Endodermal cell (in vitro differentiated cells): ENCODE measurements at regions not wholly inside any gene's neighbourhood (a gene's known extent, or its start where the extent isn't known, plus 50 kb on each side); places are given as distances from the start of the nearest gene placed in this dataset.

ENCODE experiments used
- DNase-seq: peaks from one replicate; pipeline ENCODE4 v3.0.0-alpha.2; 2017
- H3K27ac ChIP-seq: 2 replicates; pipeline ENCODE4 v1.5.1; 2013; ENCODE audit warnings: mild to moderate bottlenecking, low read depth, low read length, moderate library complexity
- H3K27me3 ChIP-seq: 2 replicates; pipeline ENCODE4 v1.6.1; 2013; ENCODE audit warnings: mild to moderate bottlenecking, low read length, moderate library complexity; ENCODE audit not compliant: insufficient read depth, control insufficient read depth, poor library complexity, severe bottlenecking
- H3K36me3 ChIP-seq: 2 replicates; pipeline ENCODE4 v1.7.0; 2013; ENCODE audit warnings: mild to moderate bottlenecking, low read length, moderate library complexity; ENCODE audit not compliant: control insufficient read depth, insufficient read depth
- H3K4me1 ChIP-seq: one replicate; pipeline ENCODE4 v1.7.0; 2013; ENCODE audit warnings: low read length; ENCODE audit not compliant: control insufficient read depth, insufficient read depth
- H3K4me3 ChIP-seq: 2 replicates; pipeline ENCODE4 v1.5.1; 2013; ENCODE audit warnings: mild to moderate bottlenecking, low read length, moderate library complexity
- H3K9ac ChIP-seq: 2 replicates; pipeline ENCODE4 v1.6.1; 2013; ENCODE audit warnings: mild to moderate bottlenecking, low read length, moderate library complexity; ENCODE audit not compliant: poor library complexity, severe bottlenecking; ENCODE audit errors: extremely low read depth
- H3K9me3 ChIP-seq: 2 replicates; pipeline ENCODE4 v1.6.1; 2013; ENCODE audit warnings: mild to moderate bottlenecking, low read length, moderate library complexity; ENCODE audit not compliant: control insufficient read depth
- H3K27ac Mint-ChIP-seq: 2 replicates; pipeline ENCODE4 v1.8.0; 2020; ENCODE audit warnings: mixed read lengths
- H3K27me3 Mint-ChIP-seq: 2 replicates; pipeline ENCODE4 v1.8.0; 2021; ENCODE audit warnings: mild to moderate bottlenecking, mixed read lengths; ENCODE audit not compliant: insufficient read depth
- H3K36me3 Mint-ChIP-seq: 2 replicates; pipeline ENCODE4 v1.8.0; 2020; ENCODE audit warnings: low read depth, mixed read lengths
- H3K4me1 Mint-ChIP-seq: 2 replicates; pipeline ENCODE4 v1.8.0; 2020; ENCODE audit warnings: mixed read lengths
- H3K4me3 Mint-ChIP-seq: 2 replicates; pipeline ENCODE4 v1.8.0; 2020; ENCODE audit warnings: mild to moderate bottlenecking, moderate library complexity, mixed read lengths
- H3K9me3 Mint-ChIP-seq: 2 replicates; pipeline ENCODE4 v1.8.0; 2020; ENCODE audit warnings: mild to moderate bottlenecking, mixed read lengths
- WGBS, 2 experiments: methylation state at CpG; one replicate each; pipeline versions ENCODE4 v1.1.5 to v1.1.7; 2013; ENCODE audit warnings: missing lambda C conversion rate in 2 of 2, mixed read lengths in 1 of 2; ENCODE audit not compliant: insufficient coverage in 1 of 2, insufficient read length in 1 of 2; 5-methylcytosine and 5-hydroxymethylcytosine counted together
- TF ChIP-seq, protein P1 (sequence below): fragments of 200-600 bp; sonication (generic); conservative IDR thresholded peaks from 2 replicates; pipeline ENCODE4 v1.5.0; 2021; ENCODE audit warnings: antibody characterized with exemption, mild to moderate bottlenecking

DNA sequence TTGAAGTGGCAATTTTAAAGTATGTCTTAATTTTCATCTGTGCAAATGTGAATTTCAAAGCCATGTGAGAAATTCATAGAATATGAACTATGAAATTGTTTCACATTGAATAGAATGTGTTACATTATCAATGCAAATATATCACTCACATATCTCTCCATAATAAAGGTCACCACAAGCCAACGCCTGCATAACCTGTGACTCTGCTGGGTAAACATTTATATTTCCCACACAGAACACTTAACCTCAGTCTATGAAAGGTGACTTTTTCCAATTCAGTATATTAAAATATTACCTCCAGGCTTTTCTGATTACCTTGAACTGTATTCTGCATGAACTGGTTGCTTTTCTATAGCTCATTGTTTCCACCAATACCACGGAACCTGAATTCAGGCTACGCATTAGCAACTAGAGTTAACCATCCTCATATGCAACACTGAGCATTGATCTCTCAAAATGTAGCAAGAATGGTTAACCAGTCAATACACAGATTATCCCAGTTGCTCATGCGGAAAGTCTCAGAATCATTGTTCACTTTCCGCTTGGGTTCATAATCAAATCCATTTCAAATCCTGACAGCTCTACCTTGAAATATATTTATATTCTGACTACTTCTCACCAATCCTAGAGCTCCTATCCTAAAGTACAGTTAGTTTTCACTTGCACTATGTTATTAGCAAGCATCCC is 126.6 kb upstream of the TYRP1 start:
- Histone ChIP-seq H3K9me3 (no peaks in the 10 kb centered on the region), H3K36me3 (no peaks in the 10 kb centered on the region), H3K4me3 (no peak overlapping the region), H3K27ac (no peak overlapping the region), H3K4me1 (no peaks in the 10 kb centered on the region), H3K27me3 (no peaks in the 10 kb centered on the region), H3K9ac (no peak overlapping the region)
- Mint-ChIP-seq H3K36me3 (no peaks in the 10 kb centered on the region), H3K4me1 (peaks cover 2% of the 10 kb centered on the region), H3K27ac (no peak overlapping the region), H3K9me3 (no peaks in the 10 kb centered on the region), H3K4me3 (no peak overlapping the region), H3K27me3 (peaks cover 4% of the 10 kb centered on the region)
- WGBS, 2 experiments, result 93 to 94% methylated on average over 5 of the region's 5 CpGs
- no peak for DNase-seq
- TF ChIP-seq, protein P1, sequence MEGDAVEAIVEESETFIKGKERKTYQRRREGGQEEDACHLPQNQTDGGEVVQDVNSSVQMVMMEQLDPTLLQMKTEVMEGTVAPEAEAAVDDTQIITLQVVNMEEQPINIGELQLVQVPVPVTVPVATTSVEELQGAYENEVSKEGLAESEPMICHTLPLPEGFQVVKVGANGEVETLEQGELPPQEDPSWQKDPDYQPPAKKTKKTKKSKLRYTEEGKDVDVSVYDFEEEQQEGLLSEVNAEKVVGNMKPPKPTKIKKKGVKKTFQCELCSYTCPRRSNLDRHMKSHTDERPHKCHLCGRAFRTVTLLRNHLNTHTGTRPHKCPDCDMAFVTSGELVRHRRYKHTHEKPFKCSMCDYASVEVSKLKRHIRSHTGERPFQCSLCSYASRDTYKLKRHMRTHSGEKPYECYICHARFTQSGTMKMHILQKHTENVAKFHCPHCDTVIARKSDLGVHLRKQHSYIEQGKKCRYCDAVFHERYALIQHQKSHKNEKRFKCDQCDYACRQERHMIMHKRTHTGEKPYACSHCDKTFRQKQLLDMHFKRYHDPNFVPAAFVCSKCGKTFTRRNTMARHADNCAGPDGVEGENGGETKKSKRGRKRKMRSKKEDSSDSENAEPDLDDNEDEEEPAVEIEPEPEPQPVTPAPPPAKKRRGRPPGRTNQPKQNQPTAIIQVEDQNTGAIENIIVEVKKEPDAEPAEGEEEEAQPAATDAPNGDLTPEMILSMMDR, result no peak

DNA sequence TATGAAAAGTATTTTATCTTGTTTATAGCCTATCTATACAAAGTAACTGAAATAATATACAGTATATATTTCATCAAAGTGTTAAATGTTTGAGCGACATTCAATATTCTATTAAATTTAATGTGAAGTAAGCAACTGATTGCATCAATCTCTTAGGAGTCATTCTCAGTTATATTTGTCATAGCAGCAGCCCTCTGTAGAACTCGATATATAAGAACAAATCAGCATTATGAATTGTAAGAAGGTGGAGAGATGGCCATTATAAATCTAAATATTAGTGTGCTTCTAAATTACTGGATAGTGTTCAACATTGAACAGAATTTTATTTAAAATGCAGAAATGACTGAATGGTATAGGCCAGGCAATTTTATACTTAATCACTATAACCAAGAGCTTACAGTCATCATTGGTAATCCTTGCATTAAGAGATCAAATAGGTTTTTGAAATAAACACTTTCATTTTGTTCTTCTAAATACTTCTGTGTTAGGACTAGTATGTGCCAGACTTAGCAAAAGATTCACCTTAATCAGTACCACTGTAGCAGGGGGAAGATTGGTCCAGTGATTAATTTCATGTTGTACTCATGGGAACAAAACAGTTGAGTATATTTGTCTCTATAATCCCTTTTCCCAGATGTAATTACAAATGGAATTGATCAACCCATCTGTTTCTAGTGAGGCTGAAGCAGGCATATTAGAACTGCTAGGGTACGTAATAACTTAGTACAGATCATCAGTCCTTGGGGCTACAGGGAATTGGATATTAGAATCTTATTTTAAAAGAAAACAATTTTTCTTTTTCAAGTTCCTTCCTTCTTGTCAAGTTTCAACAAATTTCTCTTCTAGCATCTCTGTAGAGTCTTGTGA is 108.3 kb upstream of the TYRP1 start:
- 94 to 100% methylated on average over 1 to 3 of the region's 3 CpGs for WGBS, 2 experiments
- no peaks in the 10 kb centered on the region for H3K36me3 Mint-ChIP-seq
- no peak overlapping the region for H3K27ac ChIP-seq
- no peaks in the 10 kb centered on the region for H3K36me3 ChIP-seq
- DNase-seq, result no peak
- H3K4me1 ChIP-seq, result no peaks in the 10 kb centered on the region
- H3K4me3 ChIP-seq, result no peak overlapping the region
- H3K9ac ChIP-seq, result no peak overlapping the region
- H3K27ac Mint-ChIP-seq, result no peak overlapping the region
- no peaks in the 10 kb centered on the region for H3K9me3 Mint-ChIP-seq
- H3K4me1 Mint-ChIP-seq, result peaks cover 3% of the 10 kb centered on the region
- no peaks in the 10 kb centered on the region for H3K27me3 Mint-ChIP-seq
- no peaks in the 10 kb centered on the region for H3K27me3 ChIP-seq
- H3K9me3 ChIP-seq, result no peaks in the 10 kb centered on the region
- no peak overlapping the region for H3K4me3 Mint-ChIP-seq
- TF ChIP-seq, protein P1, result no peak

DNA sequence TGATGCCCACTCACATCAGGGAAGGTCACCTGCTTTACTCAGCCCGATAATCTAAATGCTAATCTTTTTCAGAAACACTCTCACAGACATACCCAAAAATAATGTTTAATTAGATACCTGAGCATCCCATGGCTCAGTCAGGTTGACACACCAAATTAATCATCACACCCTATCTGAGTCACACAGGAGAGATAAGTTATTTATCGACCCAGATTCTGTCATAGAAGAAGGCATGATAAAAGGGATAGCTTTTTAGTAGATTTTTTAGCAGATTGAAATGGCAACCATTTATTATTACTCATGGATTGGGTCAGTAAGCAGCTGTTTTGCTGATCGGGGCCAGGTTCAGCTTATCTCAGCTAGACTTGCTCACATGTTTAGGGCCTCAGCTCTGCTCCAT is 97.8 kb upstream of the TYRP1 start:
- no peaks in the 10 kb centered on the region for H3K36me3 Mint-ChIP-seq
- Histone ChIP-seq H3K4me1 (peaks cover 3% of the 10 kb centered on the region), H3K9ac (no peak overlapping the region), H3K27me3 (peaks cover 5% of the 10 kb centered on the region), H3K36me3 (no peaks in the 10 kb centered on the region), H3K4me3 (no peak overlapping the region), H3K27ac (no peak overlapping the region), H3K9me3 (no peaks in the 10 kb centered on the region)
- H3K27ac Mint-ChIP-seq, result no peak overlapping the region
- peaks cover 2% of the 10 kb centered on the region for H3K27me3 Mint-ChIP-seq
- no peak for DNase-seq
- TF ChIP-seq, protein P1, result no peak
- H3K4me3 Mint-ChIP-seq, result no peak overlapping the region
- 92% methylated on average over 2 to 3 of the region's 3 CpGs for WGBS, 2 experiments
- H3K9me3 Mint-ChIP-seq, result no peaks in the 10 kb centered on the region
- H3K4me1 Mint-ChIP-seq, result no peaks in the 10 kb centered on the region
